HG03095 (cell line): ENCODE measurements at regions not wholly inside any gene's neighbourhood (a gene's known extent, or its start where the extent isn't known, plus 50 kb on each side); places are given as distances from the start of the nearest gene placed in this dataset.
"Not testable (repeated sequence)": the region's sequence is repeated elsewhere in the genome, so short reads cannot be mapped to it uniquely, and the experiment has no call there.

Experiments used
- ATAC-seq: cut with Tn5 transposase; IDR thresholded peaks from one replicate; pipeline ENCODE4 v1.9.1; 2021; ENCODE audit warnings: moderate library complexity; ENCODE audit not compliant: unreplicated experiment

- no peak for ATAC-seq
These were observed 706.1 kb upstream of the GOLIM4 start for GRCh38 chr3:168801794-168802193.

- ATAC-seq, result no peak
These were observed 700.6 kb upstream of the GOLIM4 start for GRCh38 chr3:168796339-168796738.

GRCh38 chr3:168794427-168794826 is 698.7 kb upstream of the GOLIM4 start:
- ATAC-seq, result no peak

- no peak for ATAC-seq
These were observed 686.5 kb upstream of the GOLIM4 start for GRCh38 chr3:168782193-168782592.

DNA sequence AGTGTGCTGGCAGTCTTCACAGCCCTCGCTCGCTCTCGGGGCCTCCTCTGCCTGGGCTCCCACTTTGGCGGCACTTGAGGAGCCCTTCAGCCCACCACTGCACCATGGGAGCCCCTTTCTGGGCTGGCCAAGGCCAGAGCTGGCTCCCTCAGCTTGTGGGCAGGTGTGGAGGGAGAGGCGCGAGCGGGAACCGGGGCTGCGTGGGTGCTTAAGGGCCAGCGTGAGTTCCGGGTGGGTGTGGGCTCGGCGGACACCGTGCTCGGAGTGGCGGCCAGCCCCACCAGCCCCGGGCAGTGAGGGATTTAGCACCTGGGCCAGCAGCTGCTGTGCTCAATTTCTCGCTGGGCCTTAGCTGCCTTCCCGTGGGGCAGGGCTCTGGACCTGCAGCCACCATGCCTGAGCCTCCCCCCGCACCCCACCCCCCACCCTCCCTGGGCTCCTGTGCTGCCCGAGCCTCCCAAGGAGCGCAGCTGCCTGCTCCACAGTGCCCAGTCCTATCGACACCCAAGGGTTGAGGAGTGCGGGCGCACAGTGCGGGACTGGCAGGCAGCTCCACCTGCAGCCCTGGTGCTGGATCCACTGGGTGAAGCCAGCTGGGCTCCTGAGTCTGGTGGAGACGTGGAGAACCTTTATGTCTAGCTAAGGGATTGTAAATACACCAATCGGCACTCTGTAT is 684.4 kb upstream of the GOLIM4 start:
- ATAC-seq, result not testable (repeated sequence)

- no peak for ATAC-seq
These were observed 658.0 kb upstream of the GOLIM4 start for GRCh38 chr3:168753724-168754123.

DNA sequence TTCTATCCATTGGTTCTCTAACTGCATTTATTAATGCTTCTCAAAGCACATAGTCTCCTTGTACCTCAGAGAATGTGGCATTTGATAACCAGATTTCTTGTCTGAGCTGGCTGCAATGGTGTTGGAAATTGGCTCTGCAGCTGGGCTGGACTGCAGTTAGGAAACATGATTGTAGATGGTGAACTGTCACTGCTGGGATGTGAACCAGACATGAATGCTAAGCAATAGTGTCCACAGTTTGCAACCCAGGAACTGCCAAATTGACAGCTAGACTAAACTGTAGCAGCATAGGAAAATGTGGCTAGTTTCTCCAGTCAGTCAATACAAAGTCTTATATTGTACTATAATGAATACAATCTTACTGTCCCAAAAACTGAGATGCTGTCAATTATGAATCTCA is 656.6 kb upstream of the GOLIM4 start:
- ATAC-seq, result no peak

DNA sequence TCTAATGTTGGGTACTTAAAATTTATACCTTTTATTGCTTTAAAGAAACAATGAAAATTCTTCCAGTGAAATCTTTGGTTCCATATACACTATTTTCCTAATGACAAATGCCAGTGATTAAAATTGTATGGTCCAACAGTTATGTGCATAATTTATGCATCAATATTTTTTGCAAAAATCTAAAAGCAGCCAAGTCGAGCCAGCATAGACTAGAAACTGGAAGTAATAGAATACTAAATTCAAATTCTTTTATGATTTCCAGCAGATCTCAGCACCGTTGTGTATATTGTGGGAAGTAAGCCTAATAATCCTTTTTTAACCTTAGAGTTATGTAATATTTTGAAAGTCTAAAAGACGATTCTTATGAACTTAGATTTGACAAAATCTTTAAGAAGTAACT is 652.0 kb upstream of the GOLIM4 start:
- ATAC-seq, result no peak

- no peak for ATAC-seq
These were observed 643.0 kb upstream of the GOLIM4 start for GRCh38 chr3:168738527-168739325.

DNA sequence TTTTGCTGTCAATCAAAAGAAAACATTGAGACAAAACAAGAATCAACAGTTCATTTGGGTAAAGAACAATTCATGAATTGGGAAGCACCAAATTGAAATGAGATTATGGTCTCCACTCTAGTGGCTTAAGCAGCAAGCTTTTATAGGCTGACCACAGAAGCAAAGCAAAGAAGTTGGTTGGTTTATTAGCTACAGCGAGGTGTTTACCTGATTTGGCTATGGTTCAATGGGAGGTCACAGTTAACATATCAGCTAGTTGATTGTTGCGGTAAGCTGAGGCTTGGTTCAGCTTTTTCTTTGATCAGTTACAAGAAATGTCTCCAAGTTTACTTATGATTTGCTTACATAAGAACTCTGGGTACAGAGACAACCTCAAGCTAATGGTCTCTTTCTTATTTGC is 640.5 kb upstream of the GOLIM4 start:
- no peak for ATAC-seq

DNA sequence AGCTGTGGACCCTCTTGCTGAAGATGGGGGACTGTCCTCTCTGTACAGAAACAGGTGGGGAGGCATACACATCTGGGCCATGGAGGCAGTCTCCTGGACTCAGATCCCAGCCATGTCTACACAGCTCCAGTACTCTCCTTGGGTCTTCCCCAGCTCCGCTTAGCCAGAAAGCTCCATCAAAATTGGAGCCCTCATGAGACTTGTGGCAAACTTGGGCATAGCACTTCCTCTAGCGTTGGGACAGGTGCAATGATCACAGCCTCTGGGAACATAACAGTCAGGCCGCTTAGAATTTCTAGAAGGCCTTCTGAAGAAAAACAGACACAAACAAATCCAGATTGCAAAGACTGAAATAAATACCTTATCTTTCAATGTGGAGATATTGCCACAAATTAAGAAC is 634.3 kb upstream of the GOLIM4 start:
- ATAC-seq, result no peak

GRCh38 chr3:168722091-168722490 is 626.4 kb upstream of the GOLIM4 start:
- ATAC-seq, result no peak

GRCh38 chr3:168714609-168715240 is 619.0 kb upstream of the GOLIM4 start:
- peak; percentile 95 for ATAC-seq

DNA sequence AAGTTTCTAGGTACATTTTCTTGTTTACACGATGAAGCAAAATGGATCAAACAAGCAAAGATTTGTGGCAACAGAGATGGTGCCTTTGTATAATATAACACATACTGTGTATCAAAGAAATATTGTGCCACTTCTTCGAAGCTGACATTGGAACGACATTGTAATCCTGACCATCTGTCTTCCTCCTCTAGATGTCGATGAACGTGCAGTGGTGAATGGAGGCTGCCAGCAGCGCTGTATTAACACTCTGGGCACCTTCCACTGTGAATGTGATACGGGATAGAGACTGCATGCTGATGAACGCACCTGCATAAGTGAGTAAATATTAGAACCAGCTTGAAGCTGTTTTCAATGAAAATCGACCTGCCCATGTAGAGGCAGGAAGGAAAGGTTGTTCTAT is 613.3 kb upstream of the GOLIM4 start:
- ATAC-seq, result no peak

GRCh38 chr3:168707900-168708299 is 612.2 kb upstream of the GOLIM4 start:
- no peak for ATAC-seq

GRCh38 chr3:168705412-168705811 is 609.7 kb upstream of the GOLIM4 start:
- ATAC-seq, result no peak

- no peak for ATAC-seq
These were observed 600.3 kb upstream of the GOLIM4 start for GRCh38 chr3:168696051-168696450.

GRCh38 chr3:168693870-168694269 is 598.1 kb upstream of the GOLIM4 start:
- no peak for ATAC-seq

GRCh38 chr3:168688267-168688666 is 592.5 kb upstream of the GOLIM4 start:
- ATAC-seq, result no peak

DNA sequence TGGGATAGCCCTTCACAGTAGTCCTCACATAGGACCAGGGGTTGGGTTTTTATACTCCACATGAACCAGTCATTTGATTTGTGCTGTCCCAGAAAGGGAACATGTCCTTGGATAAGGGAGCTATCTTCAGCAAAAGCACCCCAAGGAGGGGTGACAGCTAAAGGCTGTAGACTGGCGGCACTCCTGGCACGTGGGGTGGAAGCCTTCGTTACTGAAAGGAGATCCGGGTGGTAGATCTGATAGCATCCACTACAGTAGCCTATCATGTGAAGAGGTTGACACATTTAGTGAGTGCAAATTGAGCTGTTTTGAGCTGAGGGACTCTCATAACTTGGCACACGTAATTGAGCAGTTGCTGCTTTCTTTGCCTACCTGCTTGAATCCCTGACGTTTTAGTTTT is 588.8 kb upstream of the GOLIM4 start:
- ATAC-seq, result no peak

DNA sequence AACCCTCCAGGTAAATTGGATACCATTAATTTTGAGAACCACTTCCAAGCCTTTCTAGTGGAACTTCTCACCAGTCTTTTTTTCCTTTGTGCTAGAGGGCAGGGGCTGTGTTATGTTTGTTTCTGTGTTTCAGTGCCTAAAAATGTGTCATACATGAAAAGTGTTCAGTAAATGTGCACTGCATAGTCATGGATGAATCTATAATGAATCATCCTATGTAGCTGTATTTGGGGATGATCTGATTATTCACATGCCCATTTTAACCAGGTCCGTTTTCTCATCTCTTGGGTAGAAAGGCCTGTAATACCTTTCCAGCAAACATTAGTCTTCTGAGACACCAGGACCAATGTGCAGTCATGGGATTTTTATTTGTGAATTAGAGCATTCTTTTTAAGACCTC is 583.0 kb upstream of the GOLIM4 start:
- ATAC-seq, result no peak

GRCh38 chr3:168671091-168671490 is 575.4 kb upstream of the GOLIM4 start:
- no peak for ATAC-seq
